NB4 (cell line): ENCODE measurements at regions not wholly inside any gene's neighbourhood (a gene's known extent, or its start where the extent isn't known, plus 50 kb on each side); places are given as distances from the start of the nearest gene placed in this dataset.

Experiments
- MYC ChIP-seq: IDR thresholded peaks from 2 replicates; pipeline ENCODE4 v1.6.1; 2011; ENCODE audit warnings: low read depth, low read length
- POLR2A ChIP-seq: IDR thresholded peaks from 2 replicates; pipeline ENCODE4 v1.6.1; 2011; ENCODE audit warnings: mild to moderate bottlenecking; ENCODE audit not compliant: insufficient read length; ENCODE audit errors: extremely low read depth
- TF ChIP-seq, protein P1 (sequence below): IDR thresholded peaks from one replicate; pipeline ENCODE4 v1.5.1; 2012; ENCODE audit warnings: low read depth, low read length

DNA sequence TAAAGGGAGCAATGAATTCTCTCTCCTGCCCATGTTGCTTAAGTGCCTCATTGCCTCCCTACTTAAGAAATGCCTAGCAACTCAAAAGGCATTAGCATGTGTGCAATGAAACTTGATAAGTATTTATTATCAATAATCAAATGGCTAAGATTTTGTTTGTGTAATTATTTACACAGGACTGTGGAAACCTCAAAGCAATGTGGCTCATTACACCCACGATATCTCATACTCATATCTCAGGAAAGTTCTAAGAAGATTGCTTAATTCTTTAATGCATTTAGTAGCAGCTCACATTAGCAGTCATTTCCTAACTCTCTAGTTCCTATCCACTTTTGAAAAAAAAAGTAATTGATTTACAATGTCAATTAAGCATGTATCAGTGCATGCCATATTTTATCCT, 253.3 kb downstream of the DUSP10 start:
- TF ChIP-seq, protein P1, sequence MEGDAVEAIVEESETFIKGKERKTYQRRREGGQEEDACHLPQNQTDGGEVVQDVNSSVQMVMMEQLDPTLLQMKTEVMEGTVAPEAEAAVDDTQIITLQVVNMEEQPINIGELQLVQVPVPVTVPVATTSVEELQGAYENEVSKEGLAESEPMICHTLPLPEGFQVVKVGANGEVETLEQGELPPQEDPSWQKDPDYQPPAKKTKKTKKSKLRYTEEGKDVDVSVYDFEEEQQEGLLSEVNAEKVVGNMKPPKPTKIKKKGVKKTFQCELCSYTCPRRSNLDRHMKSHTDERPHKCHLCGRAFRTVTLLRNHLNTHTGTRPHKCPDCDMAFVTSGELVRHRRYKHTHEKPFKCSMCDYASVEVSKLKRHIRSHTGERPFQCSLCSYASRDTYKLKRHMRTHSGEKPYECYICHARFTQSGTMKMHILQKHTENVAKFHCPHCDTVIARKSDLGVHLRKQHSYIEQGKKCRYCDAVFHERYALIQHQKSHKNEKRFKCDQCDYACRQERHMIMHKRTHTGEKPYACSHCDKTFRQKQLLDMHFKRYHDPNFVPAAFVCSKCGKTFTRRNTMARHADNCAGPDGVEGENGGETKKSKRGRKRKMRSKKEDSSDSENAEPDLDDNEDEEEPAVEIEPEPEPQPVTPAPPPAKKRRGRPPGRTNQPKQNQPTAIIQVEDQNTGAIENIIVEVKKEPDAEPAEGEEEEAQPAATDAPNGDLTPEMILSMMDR = no peak
- TF ChIP-seq MYC = no peak
- no peak for TF ChIP-seq POLR2A
